Upper lobe of left lung (tissue), 6 donors: ENCODE measurements at regions not wholly inside any gene's neighbourhood (a gene's known extent, or its start where the extent isn't known, plus 50 kb on each side); places are given as distances from the start of the nearest gene placed in this dataset.

ENCODE experiments used
- ATAC-seq, 2 donors: fragments of 200-7000 bp; cut with Tn5 transposase; one replicate each; pipeline ENCODE4 v1.9.1; 2022; ENCODE audit warnings: mild to moderate bottlenecking in 2 of 2, moderate library complexity in 2 of 2; ENCODE audit not compliant: low FRiP score in 2 of 2
- DNase-seq, 2 donors: peaks; one replicate each; pipeline ENCODE4 v3.0.0-alpha.2; 2019 to 2020
- H3K27ac ChIP-seq, 4 donors: fragments of 200-600 bp; sonication (generic); one replicate each; pipeline ENCODE4 v1.5.1; 2016 to 2019
- H3K27me3 ChIP-seq, 4 donors: fragments of 200-600 bp; sonication (generic); one replicate each; pipeline ENCODE4 v1.5.1; 2017 to 2019
- H3K36me3 ChIP-seq, 4 donors: fragments of 200-600 bp; sonication (generic); one replicate each; pipeline ENCODE4 v1.5.1; 2016 to 2019
- H3K4me1 ChIP-seq, 4 donors: fragments of 200-600 bp; sonication (generic); one replicate each; pipeline ENCODE4 v1.5.1; 2018 to 2019
- H3K4me3 ChIP-seq, 4 donors: fragments of 200-600 bp; sonication (generic); one replicate each; pipeline ENCODE4 v1.5.1; 2017 to 2019; ENCODE audit warnings: mild to moderate bottlenecking in 2 of 4, moderate library complexity in 1 of 4
- H3K9me3 ChIP-seq, 4 donors: fragments of 200-600 bp; sonication (generic); one replicate each; pipeline ENCODE4 v1.5.1; 2018 to 2019
- EP300 ChIP-seq, 4 donors: sonication (generic); formaldehyde crosslinking; IDR thresholded peaks; one replicate each; pipeline ENCODE4 v1.5.1; 2017; ENCODE audit warnings: antibody characterized with exemption in 4 of 4, control low read depth in 2 of 4
- POLR2A ChIP-seq, 4 donors: fragments of 450-650 bp; IDR thresholded peaks; one replicate each; pipeline ENCODE4 v1.5.1; 2016 to 2017; ENCODE audit warnings: antibody characterized with exemption in 4 of 4, mild to moderate bottlenecking in 2 of 4
- POLR2AphosphoS5 ChIP-seq, 2 donors: sonication (generic); formaldehyde crosslinking; IDR thresholded peaks; one replicate each; pipeline ENCODE4 v1.5.1; 2017; ENCODE audit warnings: antibody characterized with exemption in 2 of 2
- whole genome bisulfite sequencing, 2 donors: methylation state at CpG; one replicate each; pipeline ENCODE4 v1.1.5; 2017 to 2018; 5-methylcytosine and 5-hydroxymethylcytosine counted together
- TF ChIP-seq, protein P1 (sequence below), 6 experiments: fragments of 450-650 bp in 4 of 6; fragments of 200-600 bp in 2 of 6; sonication (generic) in 2 of 6; IDR thresholded peaks; one replicate each; pipeline ENCODE4 v1.5.1; 2016 to 2019; ENCODE audit warnings: antibody characterized with exemption in 6 of 6
- donor health status: DM: no; HTN: no; CAD: no; lungs with moderate emphysema.
- donor health status: DM: no; HTN: yes; CAD: no; lungs with severe emphysema.

- H3K4me3 ChIP-seq = no peak overlapping the region
- no peak for TF ChIP-seq POLR2AphosphoS5 (IDR thresholded peaks at IDR 0.05)
- TF ChIP-seq POLR2A (IDR thresholded peaks at IDR 0.05) = no peak
- TF ChIP-seq, protein P1, sequence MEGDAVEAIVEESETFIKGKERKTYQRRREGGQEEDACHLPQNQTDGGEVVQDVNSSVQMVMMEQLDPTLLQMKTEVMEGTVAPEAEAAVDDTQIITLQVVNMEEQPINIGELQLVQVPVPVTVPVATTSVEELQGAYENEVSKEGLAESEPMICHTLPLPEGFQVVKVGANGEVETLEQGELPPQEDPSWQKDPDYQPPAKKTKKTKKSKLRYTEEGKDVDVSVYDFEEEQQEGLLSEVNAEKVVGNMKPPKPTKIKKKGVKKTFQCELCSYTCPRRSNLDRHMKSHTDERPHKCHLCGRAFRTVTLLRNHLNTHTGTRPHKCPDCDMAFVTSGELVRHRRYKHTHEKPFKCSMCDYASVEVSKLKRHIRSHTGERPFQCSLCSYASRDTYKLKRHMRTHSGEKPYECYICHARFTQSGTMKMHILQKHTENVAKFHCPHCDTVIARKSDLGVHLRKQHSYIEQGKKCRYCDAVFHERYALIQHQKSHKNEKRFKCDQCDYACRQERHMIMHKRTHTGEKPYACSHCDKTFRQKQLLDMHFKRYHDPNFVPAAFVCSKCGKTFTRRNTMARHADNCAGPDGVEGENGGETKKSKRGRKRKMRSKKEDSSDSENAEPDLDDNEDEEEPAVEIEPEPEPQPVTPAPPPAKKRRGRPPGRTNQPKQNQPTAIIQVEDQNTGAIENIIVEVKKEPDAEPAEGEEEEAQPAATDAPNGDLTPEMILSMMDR (IDR thresholded peaks at IDR 0.05) = no peak
- no peak for TF ChIP-seq EP300 (IDR thresholded peaks at IDR 0.05)
- no peaks in the 10 kb centered on the region for H3K4me1 ChIP-seq
- no peak for DNase-seq
- no peak for ATAC-seq
- H3K36me3 ChIP-seq = no peaks in the 10 kb centered on the region
- H3K27me3 ChIP-seq = no peaks in the 10 kb centered on the region
- H3K27ac ChIP-seq = no peak overlapping the region
- no peaks in the 10 kb centered on the region for H3K9me3 ChIP-seq
- WGBS, 2 donors = 76 to 87% methylated on average over 3 of the region's 3 CpGs
These were observed 346.6 kb downstream of the AASDHPPT start for GRCh38 chr11:106424111-106424510.

DNA sequence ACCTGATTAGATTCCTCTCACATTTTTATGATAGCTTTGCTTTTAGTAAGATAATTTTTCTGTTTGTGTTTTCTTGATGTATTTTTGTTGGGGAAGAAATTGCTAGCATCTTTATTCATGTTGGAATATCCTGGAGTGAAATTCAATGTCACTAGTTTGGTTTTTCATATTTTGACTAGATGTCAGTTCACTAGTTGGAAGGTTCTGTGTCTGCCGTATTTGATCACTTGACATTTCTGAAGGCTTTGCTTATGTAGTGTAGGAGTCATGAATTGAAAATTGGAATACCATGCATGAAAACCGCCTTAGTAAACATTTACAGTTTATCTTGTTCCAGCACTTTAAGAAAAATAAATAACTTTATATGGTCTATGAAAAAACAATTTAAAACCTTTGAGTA lies 348.4 kb downstream of the AASDHPPT start:
- ATAC-seq (no peak), DNase-seq (no peak)
- 82 to 84% methylated on average over 2 of the region's 2 CpGs for WGBS, 2 donors
- no peaks in the 10 kb centered on the region for H3K36me3 ChIP-seq
- no peak overlapping the region for H3K4me3 ChIP-seq
- no peaks in the 10 kb centered on the region for H3K4me1 ChIP-seq
- no peaks in the 10 kb centered on the region for H3K9me3 ChIP-seq
- no peak overlapping the region for H3K27ac ChIP-seq
- TF ChIP-seq, protein P1 (IDR thresholded peaks at IDR 0.05) = no peak
- TF ChIP-seq EP300 (IDR thresholded peaks at IDR 0.05) = no peak
- no peak for TF ChIP-seq POLR2AphosphoS5 (IDR thresholded peaks at IDR 0.05)
- no peak for TF ChIP-seq POLR2A (IDR thresholded peaks at IDR 0.05)
- no peaks in the 10 kb centered on the region for H3K27me3 ChIP-seq

GRCh38 chr11:106426696-106427095 lies 349.2 kb downstream of the AASDHPPT start:
- H3K4me3 ChIP-seq = no peak overlapping the region
- ATAC-seq = no peak
- H3K27ac ChIP-seq = no peak overlapping the region
- H3K36me3 ChIP-seq = no peaks in the 10 kb centered on the region
- DNase-seq = no peak
- no peaks in the 10 kb centered on the region for H3K27me3 ChIP-seq
- no peaks in the 10 kb centered on the region for H3K4me1 ChIP-seq
- H3K9me3 ChIP-seq = no peaks in the 10 kb centered on the region
- no peak for TF ChIP-seq POLR2AphosphoS5 (IDR thresholded peaks at IDR 0.05)
- TF ChIP-seq, protein P1 (IDR thresholded peaks at IDR 0.05) = no peak
- no peak for TF ChIP-seq POLR2A (IDR thresholded peaks at IDR 0.05)
- TF ChIP-seq EP300 (IDR thresholded peaks at IDR 0.05) = no peak

DNA sequence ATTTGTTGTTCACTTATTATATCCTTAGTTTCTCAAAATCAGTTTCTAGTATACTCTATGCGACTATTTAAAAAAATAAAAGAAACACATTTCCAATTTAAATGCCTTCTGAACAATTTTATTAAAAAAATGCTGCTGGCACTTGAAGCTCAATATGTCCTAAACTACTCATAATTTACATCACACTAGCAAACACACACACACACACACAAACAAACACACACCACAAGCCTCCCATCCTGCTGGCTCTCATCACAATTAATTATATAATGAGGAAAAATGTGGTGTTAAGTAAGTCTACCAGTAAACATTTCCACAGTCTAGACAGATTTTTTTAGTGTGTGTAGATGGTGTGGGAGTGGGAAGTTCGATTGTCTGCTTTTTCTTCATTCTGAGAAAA lies 350.3 kb downstream of the AASDHPPT start:
- DNase-seq (no peak), ATAC-seq (no peak)
- Histone ChIP-seq H3K27ac (no peak overlapping the region), H3K4me1 (no peaks in the 10 kb centered on the region), H3K9me3 (no peaks in the 10 kb centered on the region), H3K36me3 (no peaks in the 10 kb centered on the region), H3K27me3 (no peaks in the 10 kb centered on the region), H3K4me3 (no peak overlapping the region)
- TF ChIP-seq, protein P1 (IDR thresholded peaks at IDR 0.05) = no peak
- TF ChIP-seq POLR2AphosphoS5 (IDR thresholded peaks at IDR 0.05) (no peak), EP300 (IDR thresholded peaks at IDR 0.05) (no peak), POLR2A (IDR thresholded peaks at IDR 0.05) (no peak)
- 65 to 76% methylated on average over 2 of the region's 2 CpGs for WGBS, 2 donors

DNA sequence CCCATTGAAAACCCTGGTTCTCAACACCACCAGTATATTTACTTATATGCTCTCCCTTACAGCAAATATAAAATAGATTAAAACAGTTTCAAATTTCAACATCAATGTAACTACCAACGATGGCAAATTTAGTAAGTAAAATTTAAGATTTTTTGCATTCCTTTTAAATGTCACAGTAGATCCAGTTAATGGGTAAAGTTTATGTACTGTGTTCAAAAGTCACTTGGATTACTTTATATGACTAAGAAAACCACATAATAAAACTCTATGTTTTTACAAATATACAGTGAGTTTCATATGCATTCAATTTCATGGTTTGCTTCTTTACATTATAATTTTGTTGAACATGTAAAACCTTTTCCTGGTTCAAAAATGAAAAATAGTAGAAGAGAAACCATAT lies 364.6 kb downstream of the AASDHPPT start:
- DNase-seq (no peak), ATAC-seq (no peak)
- Histone ChIP-seq H3K27ac (no peak overlapping the region), H3K27me3 (no peaks in the 10 kb centered on the region), H3K9me3 (no peaks in the 10 kb centered on the region), H3K4me1 (no peaks in the 10 kb centered on the region), H3K36me3 (no peaks in the 10 kb centered on the region), H3K4me3 (no peak overlapping the region)
- TF ChIP-seq EP300 (IDR thresholded peaks at IDR 0.05) (no peak), POLR2A (IDR thresholded peaks at IDR 0.05) (no peak), POLR2AphosphoS5 (IDR thresholded peaks at IDR 0.05) (no peak)
- TF ChIP-seq, protein P1 (IDR thresholded peaks at IDR 0.05) = no peak
- 74 to 77% methylated on average over 1 of the region's 1 CpG for WGBS, 2 donors
